ENCODE measurements at regions not wholly inside any gene's neighbourhood (a gene's known extent, or its start where the extent isn't known, plus 50 kb on each side); places are given as distances from the start of the nearest gene placed in this dataset.

DNA sequence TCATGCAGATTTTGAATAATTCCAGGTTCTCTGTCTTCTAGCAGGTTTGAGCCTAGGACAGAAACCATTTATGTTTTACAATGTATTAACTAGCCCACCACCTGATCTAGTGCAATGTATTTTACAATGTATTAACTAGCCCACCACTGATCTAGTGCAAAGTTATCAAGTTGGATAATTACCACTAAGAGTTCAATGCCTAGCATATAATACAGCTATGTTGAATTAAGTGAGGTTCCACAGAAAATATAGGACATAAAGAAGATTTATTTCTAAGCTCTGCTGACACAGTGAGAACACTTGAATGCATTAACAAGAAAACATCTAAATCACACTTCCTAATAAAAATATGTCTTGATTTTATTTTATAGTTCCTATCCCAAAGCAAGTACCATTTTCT is 854.6 kb upstream of the NEGR1 start:
- no peak for DNase-seq (ENCODE audit: low spot score)
- peaks cover 17% of the 10 kb centered on the region for H3K9me3 Mint-ChIP-seq
- H3K36me3 Mint-ChIP-seq (ENCODE audit: low read depth), result no peaks in the 10 kb centered on the region
- no peak overlapping the region for H3K4me3 Mint-ChIP-seq
- H3K4me1 Mint-ChIP-seq (ENCODE audit: low read depth), result no peaks in the 10 kb centered on the region
- no peaks in the 10 kb centered on the region for H3K27me3 Mint-ChIP-seq (ENCODE audit: low read depth)
- no peak overlapping the region for H3K27ac Mint-ChIP-seq

DNA sequence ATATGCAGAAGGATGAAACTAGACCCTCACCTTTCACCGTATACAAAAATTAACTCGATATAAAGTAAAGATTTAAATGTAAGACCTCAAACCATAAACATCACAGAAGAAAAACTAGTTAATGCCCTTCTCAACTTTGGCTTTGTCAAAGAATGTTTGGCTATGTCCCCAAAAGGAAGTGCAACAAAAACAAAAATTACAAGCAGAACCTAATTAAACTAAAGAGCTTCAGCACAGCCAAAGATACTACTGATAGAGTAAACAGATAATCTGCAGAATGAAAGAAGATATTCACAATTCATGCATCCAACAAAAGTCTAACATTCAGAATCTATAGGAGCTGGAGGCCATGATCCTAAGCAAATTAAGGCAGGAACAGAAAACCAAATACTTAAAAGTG is 824.6 kb upstream of the NEGR1 start:
- no peaks in the 10 kb centered on the region for H3K4me1 Mint-ChIP-seq (ENCODE audit: low read depth)
- H3K36me3 Mint-ChIP-seq (ENCODE audit: low read depth), result no peaks in the 10 kb centered on the region
- peaks cover 21% of the 10 kb centered on the region for H3K9me3 Mint-ChIP-seq
- no peak overlapping the region for H3K27ac Mint-ChIP-seq
- DNase-seq (ENCODE audit: low spot score), result no peak
- no peaks in the 10 kb centered on the region for H3K27me3 Mint-ChIP-seq (ENCODE audit: low read depth)
- no peak overlapping the region for H3K4me3 Mint-ChIP-seq

DNA sequence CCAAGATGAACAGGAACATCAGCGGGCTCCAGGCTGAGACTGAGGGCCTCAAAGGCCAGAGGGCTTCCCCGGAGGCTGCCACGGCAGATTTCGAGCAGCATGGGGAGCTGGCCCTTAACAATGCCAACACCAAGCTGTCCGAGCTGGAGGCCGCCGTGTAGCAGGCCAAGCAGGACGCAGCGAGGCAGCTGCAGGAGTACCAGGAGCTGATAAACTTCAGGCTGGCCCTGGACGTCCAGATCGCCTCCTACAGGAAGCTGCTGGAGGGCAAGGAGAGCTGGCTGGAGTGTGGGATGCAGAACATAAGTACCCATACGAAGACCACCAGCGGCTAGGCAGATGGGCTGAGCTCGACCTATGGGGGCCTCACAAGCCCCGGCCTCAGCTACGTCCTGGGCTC is 823.4 kb upstream of the NEGR1 start:
- Mint-ChIP-seq H3K9me3 (peaks cover 26% of the 10 kb centered on the region), H3K27ac (no peak overlapping the region), H3K4me3 (no peak overlapping the region)

DNA sequence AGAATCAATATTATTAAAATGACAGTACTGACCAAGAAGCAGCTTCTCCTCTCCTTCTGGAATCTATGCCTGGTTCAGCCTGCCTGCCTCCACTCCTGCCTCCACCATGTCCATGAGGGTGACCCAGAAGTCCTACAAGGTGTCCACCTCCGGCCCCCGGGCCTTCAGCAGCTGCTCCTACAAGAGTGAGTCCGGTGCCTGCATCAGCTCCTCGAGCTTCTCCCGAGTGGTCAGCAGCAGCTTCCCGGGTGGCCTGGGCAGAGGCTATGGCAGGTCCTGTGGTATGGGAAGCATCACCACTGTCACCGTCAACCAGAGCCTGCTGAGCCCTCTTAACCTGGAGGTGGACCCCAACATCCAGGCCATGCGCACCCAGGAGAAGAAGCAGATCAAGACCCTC is 822.4 kb upstream of the NEGR1 start:
- Mint-ChIP-seq H3K27ac (no peak overlapping the region), H3K4me3 (no peak overlapping the region), H3K9me3 (peaks cover 29% of the 10 kb centered on the region), H3K36me3 (ENCODE audit: low read depth) (no peaks in the 10 kb centered on the region), H3K27me3 (ENCODE audit: low read depth) (no peaks in the 10 kb centered on the region), H3K4me1 (ENCODE audit: low read depth) (no peaks in the 10 kb centered on the region)
- DNase-seq (ENCODE audit: low spot score), result no peak

More for the DNA sequence above, 823.4 kb upstream of the NEGR1 start:
- Mint-ChIP-seq H3K4me1 (ENCODE audit: low read depth) (no peaks in the 10 kb centered on the region), H3K27me3 (ENCODE audit: low read depth) (no peaks in the 10 kb centered on the region), H3K36me3 (ENCODE audit: low read depth) (no peaks in the 10 kb centered on the region)
- DNase-seq (ENCODE audit: low spot score), result no peak

DNA sequence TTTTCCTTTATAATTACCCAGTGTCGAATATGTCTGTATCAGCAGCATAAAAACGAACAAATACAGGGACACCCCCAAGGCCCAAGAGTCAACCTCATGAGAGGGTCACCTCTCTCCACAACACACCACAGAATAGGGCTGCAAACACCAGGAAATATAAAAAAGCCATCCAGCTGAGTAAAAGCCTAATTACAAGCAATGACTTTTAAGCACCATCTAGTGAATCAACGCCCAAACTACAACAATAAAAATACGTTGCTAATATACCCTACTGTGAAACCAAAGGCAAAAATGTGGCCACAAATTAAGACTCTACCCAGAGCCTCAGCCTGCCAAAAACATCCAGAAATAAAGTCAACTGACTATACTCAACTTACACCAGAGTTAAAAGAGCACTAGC is 817.9 kb upstream of the NEGR1 start:
- Mint-ChIP-seq H3K36me3 (ENCODE audit: low read depth) (no peaks in the 10 kb centered on the region), H3K9me3 (peaks cover 34% of the 10 kb centered on the region), H3K4me1 (ENCODE audit: low read depth) (no peaks in the 10 kb centered on the region), H3K4me3 (no peak overlapping the region), H3K27ac (no peak overlapping the region), H3K27me3 (ENCODE audit: low read depth) (no peaks in the 10 kb centered on the region)
- no peak for DNase-seq (ENCODE audit: low spot score)

DNA sequence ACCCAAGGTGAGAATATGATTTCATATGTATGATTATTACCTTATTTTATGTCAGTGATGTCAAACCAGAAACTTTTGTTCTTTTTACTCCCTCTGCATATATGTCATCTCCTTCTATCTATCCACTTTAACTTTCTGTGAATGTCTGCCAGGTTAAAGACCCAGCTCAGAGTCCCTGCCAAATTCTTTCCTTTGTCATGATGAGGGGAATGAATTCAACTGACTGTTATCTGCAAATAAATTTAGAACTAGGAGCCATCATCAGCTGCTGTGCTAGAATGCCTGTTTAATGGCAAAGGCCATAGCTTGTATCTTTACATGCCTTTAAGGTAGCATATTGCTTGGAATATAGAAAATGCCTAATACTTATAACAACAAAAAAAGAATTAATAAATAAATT is 815.6 kb upstream of the NEGR1 start:
- no peak overlapping the region for H3K4me3 Mint-ChIP-seq
- no peaks in the 10 kb centered on the region for H3K36me3 Mint-ChIP-seq (ENCODE audit: low read depth)
- peaks cover 25% of the 10 kb centered on the region for H3K9me3 Mint-ChIP-seq
- H3K27ac Mint-ChIP-seq, result no peak overlapping the region
- no peaks in the 10 kb centered on the region for H3K27me3 Mint-ChIP-seq (ENCODE audit: low read depth)
- no peak for DNase-seq (ENCODE audit: low spot score)
- no peaks in the 10 kb centered on the region for H3K4me1 Mint-ChIP-seq (ENCODE audit: low read depth)

DNA sequence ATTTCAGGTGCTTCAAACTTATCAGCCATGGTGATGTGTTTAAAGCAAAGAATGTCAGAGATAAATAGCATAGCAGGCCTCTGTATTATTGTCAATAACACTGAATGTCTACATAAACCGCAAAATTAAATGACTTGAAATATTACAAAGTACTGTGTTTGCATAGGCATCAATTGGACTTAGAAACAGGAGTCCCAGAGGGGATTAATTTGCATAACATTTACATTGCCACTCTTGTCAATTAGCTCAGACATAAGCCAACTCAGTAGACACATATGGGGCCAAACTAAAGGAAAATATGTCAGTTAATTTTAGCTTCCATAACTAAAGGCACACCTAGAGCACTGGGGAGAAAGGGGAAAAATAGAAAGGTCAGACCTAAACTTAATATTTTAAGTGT is 814.5 kb upstream of the NEGR1 start:
- DNase-seq (ENCODE audit: low spot score), result no peak
- Mint-ChIP-seq H3K9me3 (peaks cover 28% of the 10 kb centered on the region), H3K36me3 (ENCODE audit: low read depth) (no peaks in the 10 kb centered on the region), H3K27me3 (ENCODE audit: low read depth) (no peaks in the 10 kb centered on the region), H3K4me1 (ENCODE audit: low read depth) (no peaks in the 10 kb centered on the region), H3K27ac (no peak overlapping the region), H3K4me3 (no peak overlapping the region)

DNA sequence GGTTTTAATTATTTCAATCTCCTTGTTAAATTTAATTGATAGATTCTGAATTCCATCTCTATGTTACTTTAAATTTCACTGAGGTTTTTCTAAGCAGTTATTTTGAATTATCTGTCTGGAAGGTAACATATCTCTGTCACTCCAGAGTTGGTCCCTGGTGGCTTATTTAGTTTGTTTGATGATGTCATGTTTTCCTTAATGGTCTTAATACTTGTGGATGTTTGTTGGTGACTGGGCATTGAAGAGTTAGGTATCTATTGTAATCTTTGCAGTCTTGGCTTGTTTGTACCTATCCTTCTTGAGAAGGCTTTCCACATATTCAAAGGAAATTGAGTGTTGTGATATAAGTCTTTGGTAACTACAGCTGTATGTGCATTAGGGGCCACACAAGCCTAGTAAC is 810.0 kb upstream of the NEGR1 start:
- no peaks in the 10 kb centered on the region for H3K36me3 Mint-ChIP-seq (ENCODE audit: low read depth)
- no peaks in the 10 kb centered on the region for H3K4me1 Mint-ChIP-seq (ENCODE audit: low read depth)
- no peak for DNase-seq (ENCODE audit: low spot score)
- no peak overlapping the region for H3K4me3 Mint-ChIP-seq
- H3K9me3 Mint-ChIP-seq, result peaks cover 33% of the 10 kb centered on the region
- H3K27ac Mint-ChIP-seq, result no peak overlapping the region
- no peaks in the 10 kb centered on the region for H3K27me3 Mint-ChIP-seq (ENCODE audit: low read depth)

DNA sequence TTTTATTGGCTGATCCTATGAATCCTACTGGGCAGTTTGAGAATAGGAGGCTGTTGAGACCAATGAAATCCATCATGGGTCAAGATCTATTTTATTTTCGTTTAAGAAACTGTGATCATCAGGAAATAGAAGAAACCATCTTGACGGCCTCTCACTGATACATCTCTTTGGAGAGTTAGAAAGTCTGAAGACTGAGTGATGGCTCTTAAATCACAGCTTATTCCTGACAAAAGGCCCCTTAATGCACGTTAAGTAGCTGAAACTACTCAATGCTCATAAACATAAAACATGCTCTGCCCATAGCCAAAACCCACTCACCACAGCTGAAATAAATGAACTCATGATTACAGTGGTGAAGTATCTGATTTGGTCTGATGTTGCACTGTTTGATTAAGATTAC is 784.5 kb upstream of the NEGR1 start:
- H3K4me1 Mint-ChIP-seq (ENCODE audit: low read depth), result no peaks in the 10 kb centered on the region
- no peak overlapping the region for H3K27ac Mint-ChIP-seq
- H3K9me3 Mint-ChIP-seq, result peaks cover 11% of the 10 kb centered on the region
- no peak for DNase-seq (ENCODE audit: low spot score)
- no peaks in the 10 kb centered on the region for H3K36me3 Mint-ChIP-seq (ENCODE audit: low read depth)
- H3K4me3 Mint-ChIP-seq, result no peak overlapping the region
- H3K27me3 Mint-ChIP-seq (ENCODE audit: low read depth), result no peaks in the 10 kb centered on the region

DNA sequence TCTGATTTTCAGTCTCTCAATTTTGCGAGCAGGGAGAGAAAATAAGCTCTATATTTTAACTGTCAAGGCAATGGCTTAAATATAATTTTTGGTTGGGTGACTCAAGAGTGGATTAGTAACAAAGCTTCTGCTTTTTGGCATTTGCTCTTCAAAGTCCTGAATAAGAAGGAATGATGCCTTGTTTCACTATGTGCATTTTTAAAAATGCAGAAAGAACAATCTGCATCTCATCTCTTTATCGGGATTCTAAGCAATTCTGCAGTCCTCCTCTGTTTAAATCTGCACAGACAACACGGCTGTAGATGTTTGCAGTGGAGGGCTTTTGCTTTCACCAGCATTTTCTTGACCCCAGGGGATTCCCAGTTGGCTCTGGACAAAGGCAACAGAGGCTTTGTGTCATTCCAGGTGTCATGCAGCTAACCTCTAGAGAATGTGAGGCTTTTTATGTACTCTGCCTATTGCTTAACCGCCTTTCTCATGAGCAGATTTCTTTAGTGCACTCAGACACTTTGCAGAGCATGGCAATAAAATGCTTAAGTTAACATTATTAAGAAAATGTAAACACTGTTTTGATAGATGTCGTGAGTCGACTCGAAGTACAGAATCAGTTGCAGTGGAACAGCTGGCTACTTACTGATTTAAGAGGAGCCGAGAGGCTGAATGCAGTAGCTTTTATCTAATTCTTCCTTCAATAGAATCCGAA is 783.2 kb upstream of the NEGR1 start:
- no peak overlapping the region for H3K27ac Mint-ChIP-seq
- peaks cover 14% of the 10 kb centered on the region for H3K9me3 Mint-ChIP-seq
- DNase-seq (ENCODE audit: low spot score), result no peak
- H3K27me3 Mint-ChIP-seq (ENCODE audit: low read depth), result no peaks in the 10 kb centered on the region
- no peaks in the 10 kb centered on the region for H3K36me3 Mint-ChIP-seq (ENCODE audit: low read depth)
- H3K4me1 Mint-ChIP-seq (ENCODE audit: low read depth), result no peaks in the 10 kb centered on the region
- H3K4me3 Mint-ChIP-seq, result no peak overlapping the region

DNA sequence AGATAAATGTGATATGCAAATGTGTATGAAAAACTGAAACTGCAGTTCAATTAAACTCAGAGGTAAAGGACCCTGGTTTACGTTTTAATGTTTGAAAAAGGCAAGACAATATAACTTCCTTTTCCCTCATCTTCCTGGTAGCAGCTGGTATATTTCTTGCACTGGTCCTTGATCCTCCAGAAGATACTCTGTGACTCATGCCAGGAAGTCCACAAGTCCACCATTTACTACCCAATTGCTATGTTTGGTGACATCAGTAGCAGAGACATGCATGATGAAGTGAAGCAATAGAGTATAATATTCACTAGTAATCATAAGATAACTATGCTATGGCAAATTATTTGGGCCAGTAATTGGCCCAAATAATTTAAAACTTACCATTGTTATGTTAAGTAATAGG is 774.5 kb upstream of the NEGR1 start:
- Mint-ChIP-seq H3K4me3 (no peak overlapping the region), H3K36me3 (ENCODE audit: low read depth) (no peaks in the 10 kb centered on the region)
- DNase-seq (ENCODE audit: low spot score), result no peak

DNA sequence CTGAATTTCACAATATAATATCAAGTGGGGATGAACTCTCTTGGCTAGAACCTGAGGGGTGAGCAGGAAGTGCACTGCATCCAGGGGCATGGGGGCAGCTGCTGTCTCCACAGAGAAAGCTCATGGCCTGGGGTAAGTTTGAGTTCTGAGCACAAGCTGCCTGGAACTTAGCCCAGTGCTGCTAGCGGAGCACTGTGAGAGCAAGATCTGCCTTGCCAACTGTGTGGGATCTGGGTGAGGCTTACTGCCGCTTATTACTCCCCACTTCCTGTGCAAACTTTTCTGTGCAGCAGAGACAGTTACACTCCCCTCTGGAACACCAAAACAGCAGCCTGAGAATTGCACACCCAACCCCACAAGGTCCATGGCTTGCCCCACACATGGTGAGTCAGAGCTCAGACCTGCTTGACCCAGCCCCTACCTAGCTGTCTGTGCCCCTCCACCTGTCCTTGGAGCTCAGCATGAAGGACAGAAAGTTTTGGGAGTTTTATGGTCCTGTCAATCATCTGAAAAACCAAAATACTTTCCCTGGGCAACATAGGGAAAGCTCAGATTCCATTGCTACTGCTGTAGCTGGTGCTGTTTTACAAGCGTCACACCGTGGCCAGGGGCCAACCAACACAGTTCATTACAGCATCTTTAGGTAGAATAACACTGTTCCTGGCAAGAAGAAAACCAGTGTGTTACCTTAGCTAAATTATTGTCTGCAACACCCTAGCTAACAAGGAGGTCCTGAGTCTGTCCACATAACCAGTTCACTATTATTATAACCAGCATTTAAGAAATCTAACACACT is 762.1 kb upstream of the NEGR1 start:
- no peaks in the 10 kb centered on the region for H3K36me3 Mint-ChIP-seq (ENCODE audit: low read depth)
- H3K9me3 Mint-ChIP-seq, result peaks cover 9% of the 10 kb centered on the region
- no peak overlapping the region for H3K27ac Mint-ChIP-seq
- H3K4me3 Mint-ChIP-seq, result no peak overlapping the region
- DNase-seq (ENCODE audit: low spot score), result no peak
- no peaks in the 10 kb centered on the region for H3K27me3 Mint-ChIP-seq (ENCODE audit: low read depth)
- H3K4me1 Mint-ChIP-seq (ENCODE audit: low read depth), result no peaks in the 10 kb centered on the region

More for the DNA sequence above, 774.5 kb upstream of the NEGR1 start:
- no peak overlapping the region for H3K27ac Mint-ChIP-seq
- no peaks in the 10 kb centered on the region for H3K27me3 Mint-ChIP-seq (ENCODE audit: low read depth)
- H3K9me3 Mint-ChIP-seq, result peaks cover 19% of the 10 kb centered on the region
- no peaks in the 10 kb centered on the region for H3K4me1 Mint-ChIP-seq (ENCODE audit: low read depth)

DNA sequence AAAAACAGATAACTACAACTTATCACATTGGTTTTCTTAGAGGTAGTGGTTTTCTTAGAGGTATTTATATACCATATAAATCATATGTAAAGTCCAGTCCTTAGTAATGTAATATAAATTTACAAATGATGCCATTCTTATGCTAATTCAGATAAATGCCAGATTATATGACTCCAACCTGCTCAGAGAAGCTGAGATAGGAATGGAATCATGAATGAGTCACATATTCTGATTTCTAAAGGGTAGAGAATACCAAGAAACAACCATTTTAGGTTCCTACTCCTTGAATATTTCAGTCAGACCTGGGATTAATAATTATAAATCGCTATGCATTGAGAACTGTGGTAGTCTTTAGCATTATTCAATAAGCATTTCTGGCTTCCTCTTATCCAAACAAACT is 760.1 kb upstream of the NEGR1 start:
- Mint-ChIP-seq H3K27me3 (ENCODE audit: low read depth) (no peaks in the 10 kb centered on the region), H3K27ac (no peak overlapping the region), H3K9me3 (peaks cover 5% of the 10 kb centered on the region), H3K36me3 (ENCODE audit: low read depth) (no peaks in the 10 kb centered on the region), H3K4me1 (ENCODE audit: low read depth) (no peaks in the 10 kb centered on the region), H3K4me3 (no peak overlapping the region)
- no peak for DNase-seq (ENCODE audit: low spot score)

DNA sequence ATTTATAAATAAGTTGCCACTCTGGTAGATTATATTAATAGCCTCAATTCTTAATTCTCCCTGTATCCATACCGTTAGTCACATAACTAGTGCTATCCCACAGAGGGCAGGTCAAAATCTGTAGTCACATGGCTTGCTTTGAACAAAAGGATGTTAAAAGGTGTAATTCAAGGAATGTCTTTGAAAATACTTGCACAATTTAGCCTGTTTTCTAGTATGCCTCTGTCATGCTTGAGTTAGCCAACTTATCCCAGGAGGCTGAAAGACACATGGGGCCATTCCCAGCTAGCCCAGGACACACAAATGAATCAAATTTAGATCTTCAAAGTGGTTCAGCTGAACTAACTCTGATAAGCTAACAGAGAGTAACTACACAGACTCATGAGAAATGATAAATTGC is 758.5 kb upstream of the NEGR1 start:
- DNase-seq (ENCODE audit: low spot score), result no peak
- Mint-ChIP-seq H3K9me3 (peaks cover 5% of the 10 kb centered on the region), H3K27me3 (ENCODE audit: low read depth) (no peaks in the 10 kb centered on the region), H3K27ac (no peak overlapping the region), H3K4me1 (ENCODE audit: low read depth) (no peaks in the 10 kb centered on the region), H3K4me3 (no peak overlapping the region), H3K36me3 (ENCODE audit: low read depth) (no peaks in the 10 kb centered on the region)

DNA sequence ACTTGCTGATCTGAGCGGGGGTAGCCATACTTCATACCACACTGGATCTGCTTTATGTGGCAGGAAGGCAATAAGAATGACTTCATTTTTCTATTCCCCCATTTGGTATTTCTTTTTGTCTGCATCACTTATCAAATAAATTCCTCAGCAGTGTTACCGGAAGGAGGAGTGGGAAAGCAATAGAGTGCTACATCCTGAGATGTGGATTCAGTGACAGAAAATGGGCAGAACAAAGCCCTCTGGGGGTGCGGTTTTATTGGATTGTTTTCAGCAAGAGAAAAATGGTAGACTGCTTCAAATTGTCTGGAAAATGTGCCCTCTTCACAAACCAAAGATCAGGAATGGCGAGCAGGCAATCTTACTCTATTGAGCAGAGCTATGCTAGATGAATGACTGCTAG is 751.9 kb upstream of the NEGR1 start:
- DNase-seq (ENCODE audit: low spot score), result no peak
- Mint-ChIP-seq H3K4me1 (ENCODE audit: low read depth) (no peaks in the 10 kb centered on the region), H3K9me3 (no peaks in the 10 kb centered on the region), H3K4me3 (no peak overlapping the region), H3K36me3 (ENCODE audit: low read depth) (no peaks in the 10 kb centered on the region), H3K27me3 (ENCODE audit: low read depth) (no peaks in the 10 kb centered on the region), H3K27ac (no peak overlapping the region)

All from T-helper 2 cell treated with Interferon-gamma antibody and Interleukin-4, amounts not matched to agents 5 μg/mL and 100 μg/mL, for 36 hours (primary cell).